ENCODE measurements at regions not wholly inside any gene's neighbourhood (a gene's known extent, or its start where the extent isn't known, plus 50 kb on each side); places are given as distances from the start of the nearest gene placed in this dataset.

DNA sequence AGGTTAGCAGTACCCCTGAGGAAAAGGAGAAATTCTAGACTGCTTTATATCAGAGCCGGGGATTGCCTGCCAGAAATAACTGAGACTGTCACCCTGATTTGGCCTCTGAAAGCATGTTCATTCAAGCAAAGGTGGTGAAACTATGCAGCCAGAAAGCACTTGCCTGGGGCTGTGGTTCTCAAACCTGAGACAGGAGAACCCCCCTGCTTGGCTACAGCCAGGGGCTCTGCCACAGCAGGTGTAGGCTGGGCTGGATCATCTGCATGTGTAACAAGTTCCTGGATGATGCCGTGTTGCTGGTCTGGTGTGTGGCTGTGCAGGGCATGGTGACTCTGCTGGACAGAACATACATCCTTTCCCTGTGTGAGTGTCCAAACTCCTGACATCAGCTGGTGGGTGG, 157.8 kb downstream of the NXNL2 start:
- no peak for DNase-seq (ENCODE audit: low read depth in 2 of 2)

DNA sequence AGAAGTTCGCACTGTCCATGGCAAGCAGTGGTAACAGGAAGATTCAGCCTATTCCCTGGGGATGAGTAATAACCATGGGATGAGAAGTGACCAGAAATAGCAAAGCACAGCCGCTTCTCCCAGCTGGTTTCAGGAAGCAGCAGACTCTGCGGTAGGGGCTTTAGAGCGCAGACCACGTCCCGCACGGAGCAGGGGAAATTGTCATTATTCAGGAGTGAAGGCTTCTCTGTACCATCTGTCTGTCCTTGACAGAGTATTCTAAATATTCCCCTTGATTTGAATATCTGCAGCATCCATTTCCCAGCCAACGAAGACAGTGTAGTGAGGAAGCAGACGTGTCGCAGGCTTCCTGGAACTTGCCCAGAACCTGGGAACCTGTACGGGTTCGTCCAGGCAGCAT, 159.6 kb downstream of the NXNL2 start:
- no peak for DNase-seq (ENCODE audit: low read depth in 2 of 2)

DNA sequence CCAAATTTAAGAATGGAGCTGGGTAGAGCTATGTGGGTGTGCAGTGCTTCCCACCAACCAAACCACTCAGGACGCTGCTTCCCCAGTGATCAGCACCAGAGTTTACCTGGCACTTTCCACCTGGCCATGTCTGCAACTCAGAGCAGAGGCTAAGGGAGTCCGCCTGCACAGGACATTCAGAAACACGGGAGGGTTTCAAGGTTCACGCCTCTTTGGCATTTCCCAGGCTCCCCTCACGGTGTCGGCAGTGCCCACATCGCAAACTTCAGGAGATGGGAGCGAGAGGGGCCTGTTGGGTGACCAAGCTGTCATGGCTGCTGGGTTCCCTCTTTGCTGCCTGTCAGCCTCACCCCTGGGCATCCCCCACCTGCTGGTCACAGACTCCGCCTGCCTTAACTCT, 161.5 kb downstream of the NXNL2 start:
- no peak for DNase-seq (ENCODE audit: low read depth in 2 of 2)

DNA sequence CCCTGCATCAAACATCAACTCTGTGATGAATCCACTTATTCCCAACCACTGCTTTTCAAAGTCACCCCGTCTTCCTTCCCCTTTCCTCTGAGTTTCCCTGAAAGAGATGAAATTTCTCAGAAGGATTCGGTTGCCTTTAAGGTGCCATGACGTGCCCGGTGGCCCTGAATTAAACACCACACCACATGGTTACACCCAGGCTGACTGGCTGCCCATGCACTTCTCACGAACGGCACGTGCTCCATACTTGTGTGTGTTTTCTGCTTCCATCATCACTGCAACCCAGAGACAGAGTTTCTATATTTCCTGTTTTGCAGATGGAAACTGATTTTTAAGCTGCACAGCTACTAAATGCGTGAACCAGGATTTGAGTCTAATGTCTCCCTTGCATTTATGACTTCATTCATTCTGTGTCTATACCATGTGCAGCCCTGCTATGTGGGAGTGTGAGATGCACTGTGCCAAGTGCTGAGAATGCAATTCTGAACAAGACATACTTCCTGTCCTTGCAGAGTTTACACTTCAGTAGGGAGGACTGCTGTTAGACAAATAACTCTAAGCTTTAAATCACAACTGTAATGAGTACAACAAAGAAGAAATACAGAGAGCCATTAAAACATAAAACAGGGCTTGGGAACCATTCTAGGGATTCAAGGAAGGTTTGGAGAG, 162.9 kb downstream of the NXNL2 start:
- DNase-seq (ENCODE audit: low read depth in 2 of 2): no peak

DNA sequence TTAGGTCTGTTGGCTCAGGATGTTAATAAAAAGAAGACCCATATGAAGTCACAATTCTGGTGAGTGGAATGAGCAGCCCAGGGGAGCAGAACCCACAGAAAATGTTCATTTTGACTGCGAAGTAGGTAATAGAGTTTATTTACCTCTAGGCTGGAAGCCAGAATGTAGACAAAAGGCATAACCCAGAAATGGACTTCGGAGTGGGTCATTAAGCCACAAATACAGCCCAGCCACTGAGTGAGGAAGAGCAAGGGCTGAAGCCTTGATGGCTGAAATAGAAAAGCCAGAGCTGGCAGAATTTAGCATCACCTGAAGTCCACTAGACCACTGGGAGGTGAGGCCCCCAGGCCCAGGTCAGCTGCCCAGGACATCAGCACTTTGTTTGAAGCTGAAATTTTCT, 168.0 kb downstream of the NXNL2 start:
- DNase-seq (ENCODE audit: low read depth in 2 of 2): no peak

DNA sequence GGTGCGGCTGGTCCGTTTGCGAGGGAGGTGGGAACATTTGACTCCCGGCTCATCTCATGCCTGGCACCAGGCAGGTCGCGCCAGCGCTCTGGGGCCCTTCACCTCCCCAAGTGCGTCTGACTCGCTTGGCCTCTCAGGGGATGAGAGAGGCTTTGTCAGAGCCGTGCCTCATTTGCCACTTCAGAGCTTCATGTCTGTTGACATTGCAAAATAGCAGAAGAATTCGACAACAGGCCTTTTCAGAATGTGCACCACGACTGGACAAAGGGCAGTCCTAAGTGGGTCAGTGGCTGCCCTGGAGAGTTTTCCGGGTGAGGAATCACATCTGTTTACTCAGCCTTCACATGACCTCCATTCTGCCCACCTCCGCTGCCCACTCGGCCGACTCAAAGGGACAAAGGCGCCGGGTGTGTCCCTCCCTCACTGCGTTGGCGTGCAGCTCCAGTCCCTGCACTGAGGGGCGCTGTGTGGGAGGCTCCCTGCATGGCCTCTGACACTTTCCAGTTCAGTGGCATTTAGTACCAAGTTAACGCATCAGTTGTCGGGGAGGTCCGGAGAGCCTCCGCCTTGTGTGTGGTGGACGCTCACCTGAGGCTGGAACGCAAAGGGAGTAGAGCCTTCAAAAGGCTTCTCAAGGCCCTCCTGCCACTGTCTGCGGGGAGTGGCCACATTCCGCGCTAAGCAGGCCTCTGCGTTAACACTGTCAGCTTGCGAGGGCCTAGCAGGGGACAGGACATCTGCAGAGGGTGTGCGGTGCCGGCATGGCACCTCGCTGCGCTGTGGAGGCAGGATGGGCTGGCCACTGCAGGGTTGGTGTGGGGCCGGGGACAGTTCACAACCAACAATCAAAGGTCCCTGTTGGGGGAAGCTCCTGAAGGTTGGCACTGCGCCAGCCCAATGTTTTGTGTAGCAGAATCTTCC, 171.5 kb downstream of the NXNL2 start:
- no peak for DNase-seq (ENCODE audit: low read depth in 2 of 2)

DNA sequence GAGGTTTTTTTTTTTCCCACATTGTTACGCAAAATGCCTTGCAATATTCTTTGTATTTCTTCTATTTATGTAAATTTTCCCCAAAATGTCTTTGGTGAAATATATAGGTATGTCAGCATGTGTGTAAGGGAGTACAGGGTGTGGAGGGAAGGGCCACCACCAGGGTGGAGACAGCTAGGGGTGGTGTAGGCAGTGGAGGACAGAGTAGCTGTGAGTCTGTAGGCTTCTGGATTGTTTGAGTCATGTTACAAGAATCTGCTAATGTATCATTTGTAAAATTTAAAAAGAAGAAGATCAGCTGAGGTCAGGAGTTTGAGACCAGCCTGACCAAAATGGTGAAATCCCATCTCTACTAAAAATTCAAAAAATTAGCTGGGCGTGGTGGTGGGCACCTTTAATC, 175.5 kb downstream of the NXNL2 start:
- no peak for DNase-seq (ENCODE audit: low read depth in 2 of 2)

DNA sequence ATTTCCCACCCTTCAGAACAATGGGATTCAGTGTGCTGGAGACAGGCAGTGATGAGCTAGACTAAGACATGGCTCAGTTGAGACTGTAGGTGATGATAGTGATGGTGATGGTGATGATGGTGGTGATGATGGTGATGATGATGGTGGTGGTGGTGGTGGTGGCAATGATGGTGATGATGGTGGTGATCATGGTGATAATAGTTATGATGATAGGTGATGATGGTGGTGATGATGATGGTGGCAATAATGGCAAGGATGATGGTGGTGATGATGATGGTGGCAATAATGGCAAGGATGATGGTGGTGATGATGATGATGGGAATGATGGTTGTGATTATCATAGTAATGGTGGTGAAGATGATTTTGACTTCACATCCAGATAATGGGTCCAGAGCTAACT, 176.7 kb downstream of the NXNL2 start:
- no peak for DNase-seq (ENCODE audit: low read depth in 2 of 2)

DNA sequence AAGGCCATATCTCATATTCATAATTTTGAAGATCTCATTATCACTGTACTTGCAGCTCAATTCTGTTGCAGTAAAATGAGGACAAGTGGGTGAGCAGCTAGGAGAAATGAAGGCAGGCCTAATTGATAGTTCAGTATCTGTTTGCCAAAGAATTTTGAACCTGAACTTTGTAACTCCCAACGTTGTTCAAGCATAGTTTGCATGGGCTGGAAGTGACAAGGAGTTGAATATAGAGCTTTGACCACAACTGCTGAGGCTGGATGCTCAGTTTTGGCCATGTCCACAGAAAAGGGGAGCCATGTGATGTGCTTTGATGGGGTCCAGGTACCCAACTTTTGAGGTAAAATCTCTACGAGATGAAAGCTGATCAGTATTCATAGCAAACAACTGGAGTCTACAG, 177.5 kb downstream of the NXNL2 start:
- DNase-seq (ENCODE audit: low read depth in 2 of 2): no peak

DNA sequence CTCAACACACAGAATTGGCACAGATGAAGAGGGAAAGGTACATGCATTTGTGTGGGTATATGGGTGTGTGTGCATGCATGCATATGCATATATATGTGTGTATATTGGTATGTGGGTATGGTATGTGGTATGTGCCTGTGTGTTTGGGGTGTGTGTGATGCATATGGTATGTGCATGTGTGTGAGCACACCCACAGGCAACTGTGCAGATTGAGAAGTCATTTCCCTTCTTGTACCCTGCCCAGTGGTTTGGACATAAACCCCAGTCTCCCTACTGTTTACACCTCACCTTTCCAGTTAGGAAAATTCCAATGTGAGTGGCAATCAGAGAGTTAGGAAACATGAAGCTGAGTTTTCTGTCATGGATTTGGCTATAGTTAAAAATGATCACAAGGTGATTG, 178.0 kb downstream of the NXNL2 start:
- no peak for DNase-seq (ENCODE audit: low read depth in 2 of 2)

DNA sequence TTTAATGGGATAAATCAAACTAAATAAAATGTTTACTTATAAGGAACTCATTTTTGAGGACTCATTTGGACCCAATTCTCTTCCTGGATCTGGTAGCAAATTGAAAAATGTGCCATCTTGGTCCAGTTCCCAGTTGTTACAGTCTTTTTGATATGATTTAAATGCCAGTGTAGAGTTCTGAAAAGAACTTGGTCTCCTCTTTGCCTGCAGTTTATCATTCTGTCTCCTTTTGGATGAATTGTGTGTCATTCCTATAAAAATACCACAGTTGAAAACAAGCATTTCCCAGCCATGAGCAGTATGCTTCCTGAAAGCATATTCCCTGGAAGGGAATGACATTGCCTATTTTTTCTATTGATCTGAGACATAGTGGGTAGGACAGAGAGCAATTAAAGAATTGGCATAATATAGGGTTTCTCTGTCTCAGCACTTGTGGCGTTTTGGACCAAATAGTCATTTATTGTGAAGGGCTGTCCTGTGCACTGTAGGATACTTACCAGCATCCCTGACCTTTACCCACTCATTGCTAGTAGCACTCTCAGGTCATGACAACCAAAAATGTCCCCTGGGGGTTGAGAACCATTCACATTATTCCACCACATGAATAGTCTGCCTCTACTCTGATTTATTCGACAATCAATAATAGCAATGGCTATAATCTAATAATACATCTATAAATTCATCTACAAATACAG, 181.8 kb downstream of the NXNL2 start:
- DNase-seq (ENCODE audit: low read depth in 2 of 2): no peak

DNA sequence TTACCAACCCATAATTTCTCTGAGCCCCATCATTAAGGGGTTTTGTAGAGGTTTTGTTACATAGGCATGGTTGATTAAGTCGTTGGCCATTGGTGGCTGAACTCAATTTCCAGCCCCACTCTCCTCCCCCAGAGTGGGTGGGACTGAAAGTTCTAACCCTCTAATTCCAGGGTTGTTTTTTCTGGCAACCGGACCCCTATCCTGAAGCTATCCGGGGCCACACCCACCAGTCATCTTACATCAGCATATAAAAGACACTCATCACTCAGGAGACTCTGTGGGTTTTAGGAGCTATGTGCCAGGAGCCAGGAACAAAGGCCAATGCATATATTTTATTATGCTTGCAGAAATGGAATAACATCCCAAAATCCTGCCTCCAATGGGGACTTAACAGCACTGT, 186.0 kb downstream of the NXNL2 start:
- no peak for DNase-seq (ENCODE audit: low read depth in 2 of 2)

DNA sequence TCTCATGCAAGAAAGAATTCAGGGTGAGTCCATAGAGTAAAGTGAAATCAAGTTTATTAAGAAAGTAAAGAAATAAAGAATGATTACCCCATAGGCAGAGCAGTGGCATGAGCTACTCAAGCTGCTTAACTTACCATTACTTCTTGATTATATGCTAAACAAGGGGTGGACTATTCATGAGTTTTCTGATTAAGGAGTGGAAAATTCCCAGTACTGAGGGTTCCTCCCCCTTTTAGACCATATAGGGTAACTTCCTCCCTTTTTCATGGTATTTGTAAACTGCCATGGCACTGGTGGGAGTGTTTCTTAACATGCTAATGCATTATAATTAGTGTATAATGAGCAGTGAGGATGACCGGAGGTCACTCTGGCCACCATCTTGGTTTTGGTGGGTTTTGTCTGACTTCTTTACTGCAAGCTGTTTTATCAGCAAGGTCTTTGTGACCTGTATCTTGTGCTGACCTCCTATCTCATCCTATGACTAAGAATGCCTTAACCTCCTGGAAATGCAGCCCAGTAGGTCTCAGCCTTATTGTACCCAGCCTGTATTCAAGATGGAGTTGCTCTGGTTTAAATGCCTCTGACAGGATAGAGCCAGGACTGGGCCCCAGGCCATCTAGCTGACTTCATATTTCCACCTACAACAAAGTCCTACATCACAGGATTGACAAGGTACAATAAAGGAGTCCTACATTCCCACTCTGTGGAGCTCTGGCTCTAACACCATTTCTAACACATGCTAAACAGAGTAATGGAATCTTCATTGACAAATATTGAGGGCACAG, 186.7 kb downstream of the NXNL2 start:
- DNase-seq (ENCODE audit: low read depth in 2 of 2): no peak

DNA sequence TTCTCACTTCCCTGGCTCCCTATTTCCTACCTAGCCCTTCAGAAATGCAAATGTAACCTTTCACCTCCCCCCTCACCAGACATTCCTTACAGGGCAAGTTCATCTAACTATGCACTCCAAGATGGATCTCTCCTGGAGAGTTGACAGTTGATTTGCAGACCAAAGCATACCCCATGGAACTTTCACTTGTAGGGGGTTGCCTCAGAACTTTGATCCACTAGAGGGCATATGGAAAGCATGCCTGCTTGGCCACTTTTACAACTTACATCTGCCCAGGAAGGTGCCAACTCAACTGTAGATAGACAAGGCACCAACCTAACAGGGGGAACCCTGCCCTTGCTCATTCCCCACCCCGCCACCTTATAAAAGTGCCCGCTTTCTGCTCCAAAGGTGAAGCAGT, 187.8 kb downstream of the NXNL2 start:
- DNase-seq (ENCODE audit: low read depth in 2 of 2): no peak

DNA sequence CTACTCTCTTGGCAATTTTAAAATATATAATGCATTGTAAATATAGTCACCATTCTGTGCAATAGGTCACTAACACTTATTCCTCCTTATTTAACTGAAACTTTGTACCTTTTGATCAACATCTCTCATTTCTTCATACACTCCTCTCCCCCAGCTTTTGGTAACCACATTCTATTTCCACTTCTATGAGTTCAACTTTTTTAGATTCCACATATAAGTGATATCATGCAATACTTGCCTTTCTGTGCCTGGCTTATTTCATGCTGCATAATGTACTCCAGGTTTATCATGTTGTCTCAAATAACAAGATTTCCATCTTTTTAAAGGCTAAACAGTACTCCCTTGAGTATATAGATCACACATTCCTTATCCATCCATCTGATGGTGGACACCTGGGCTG, 188.8 kb downstream of the NXNL2 start:
- no peak for DNase-seq (ENCODE audit: low read depth in 2 of 2)

DNA sequence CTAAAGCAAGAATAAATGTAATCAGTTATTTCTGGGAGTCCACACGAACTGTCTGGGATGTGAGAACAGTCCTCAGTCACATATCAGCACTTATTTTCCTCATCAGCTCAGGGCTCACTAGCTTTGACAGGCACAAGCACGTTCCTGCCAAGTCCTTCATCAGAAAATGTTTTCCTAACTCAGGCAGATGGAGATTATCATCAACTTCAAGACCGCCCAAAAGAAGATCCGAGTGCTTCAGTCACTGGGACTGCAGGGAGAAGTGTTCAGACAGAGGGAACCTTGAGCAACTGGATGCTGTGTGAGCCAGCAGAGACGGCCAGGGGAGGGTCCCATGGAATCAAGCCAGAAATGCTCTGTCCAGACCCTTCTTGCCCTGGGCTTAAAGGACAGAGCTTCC, 189.4 kb downstream of the NXNL2 start:
- DNase-seq (ENCODE audit: low read depth in 2 of 2): no peak

DNA sequence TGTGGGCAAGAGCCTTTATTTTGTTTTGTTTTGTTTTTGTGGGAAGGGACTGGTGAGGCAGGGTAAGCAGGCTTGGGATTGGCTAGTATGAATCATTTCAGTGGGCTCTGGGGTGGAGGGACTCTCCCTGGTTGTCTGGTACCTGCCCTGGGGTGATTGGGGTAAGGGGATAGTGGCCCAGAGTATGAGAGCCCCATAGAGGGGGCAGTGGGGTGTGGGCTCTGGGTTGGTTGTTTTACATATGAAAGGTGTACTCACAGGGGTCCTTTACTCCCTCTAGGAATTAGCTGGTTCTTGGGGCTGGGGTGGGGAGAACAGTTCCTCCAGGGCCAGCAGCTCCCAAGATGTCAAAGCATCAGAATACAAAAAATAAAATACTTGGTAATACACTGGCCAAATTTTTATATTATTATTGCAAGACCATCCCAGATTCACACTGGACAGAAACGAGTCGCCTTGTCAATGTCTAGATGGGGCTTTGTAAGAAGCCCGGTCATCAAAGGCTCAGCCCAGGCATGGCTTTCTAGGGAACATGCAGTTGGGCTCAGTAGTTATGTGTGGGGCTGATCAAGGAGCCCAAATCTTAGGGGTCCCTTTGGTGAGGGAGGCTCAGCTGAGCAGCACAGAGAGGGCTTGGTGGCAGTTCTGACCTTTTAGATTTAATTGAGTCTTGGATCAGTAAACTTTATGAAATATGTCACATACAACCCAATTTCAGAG, 190.5 kb downstream of the NXNL2 start:
- DNase-seq (ENCODE audit: low read depth in 2 of 2): no peak

DNA sequence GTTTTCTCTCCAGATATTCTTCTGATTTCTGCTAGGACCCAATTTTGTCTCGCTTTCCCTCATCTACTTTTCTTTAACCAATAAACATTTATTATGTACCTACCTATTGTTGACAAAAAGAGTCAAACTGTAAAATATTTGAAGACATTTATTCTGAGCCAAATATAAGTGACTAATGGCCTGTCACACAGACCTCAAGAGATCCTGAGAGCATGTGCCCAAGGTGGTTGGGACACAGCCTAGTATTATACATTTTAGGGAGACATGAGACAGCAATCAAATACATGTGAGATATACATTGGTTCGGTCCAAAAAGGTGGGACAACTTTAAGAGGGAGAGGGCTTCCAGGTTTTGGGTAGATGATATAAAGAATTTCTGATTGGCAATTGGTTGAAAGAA, 191.8 kb downstream of the NXNL2 start:
- no peak for DNase-seq (ENCODE audit: low read depth in 2 of 2)

DNA sequence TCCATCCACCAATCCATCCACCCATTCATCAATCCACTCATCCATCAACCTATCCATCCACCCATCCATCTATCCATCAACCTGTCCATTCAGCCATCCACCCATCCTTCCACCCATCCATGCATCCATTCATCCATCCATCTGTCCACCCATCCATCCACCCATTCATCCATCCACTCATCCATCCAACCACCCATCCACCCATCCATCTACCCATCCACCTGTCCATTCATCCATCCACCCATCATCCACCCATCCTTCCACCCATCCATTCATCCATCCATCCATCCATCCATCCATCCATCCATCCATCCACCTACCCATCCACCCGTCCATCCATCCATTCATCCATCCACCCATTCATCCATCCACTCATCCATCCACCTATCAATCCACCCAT, 195.8 kb downstream of the NXNL2 start:
- DNase-seq (ENCODE audit: low read depth in 2 of 2): no peak

DNA sequence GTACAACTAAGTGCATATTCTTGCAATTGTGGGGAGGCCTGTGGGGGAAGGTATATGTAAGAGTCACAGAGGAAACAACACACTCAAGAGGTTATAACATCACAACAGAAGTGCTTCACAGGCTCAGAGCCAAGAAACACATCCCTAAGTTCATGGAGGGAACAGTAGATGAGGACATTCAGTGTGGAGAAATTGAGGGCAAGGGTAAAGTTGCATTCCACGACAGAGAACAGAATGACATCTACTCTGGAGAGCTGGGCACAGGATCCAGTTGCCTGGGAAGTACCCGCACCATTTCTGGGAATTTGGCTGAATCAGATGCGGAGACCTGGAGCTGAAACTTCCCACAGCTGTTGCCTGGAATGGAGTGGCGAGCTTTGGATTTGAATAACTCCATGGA, 197.2 kb downstream of the NXNL2 start:
- DNase-seq (ENCODE audit: low read depth in 2 of 2): no peak

DNA sequence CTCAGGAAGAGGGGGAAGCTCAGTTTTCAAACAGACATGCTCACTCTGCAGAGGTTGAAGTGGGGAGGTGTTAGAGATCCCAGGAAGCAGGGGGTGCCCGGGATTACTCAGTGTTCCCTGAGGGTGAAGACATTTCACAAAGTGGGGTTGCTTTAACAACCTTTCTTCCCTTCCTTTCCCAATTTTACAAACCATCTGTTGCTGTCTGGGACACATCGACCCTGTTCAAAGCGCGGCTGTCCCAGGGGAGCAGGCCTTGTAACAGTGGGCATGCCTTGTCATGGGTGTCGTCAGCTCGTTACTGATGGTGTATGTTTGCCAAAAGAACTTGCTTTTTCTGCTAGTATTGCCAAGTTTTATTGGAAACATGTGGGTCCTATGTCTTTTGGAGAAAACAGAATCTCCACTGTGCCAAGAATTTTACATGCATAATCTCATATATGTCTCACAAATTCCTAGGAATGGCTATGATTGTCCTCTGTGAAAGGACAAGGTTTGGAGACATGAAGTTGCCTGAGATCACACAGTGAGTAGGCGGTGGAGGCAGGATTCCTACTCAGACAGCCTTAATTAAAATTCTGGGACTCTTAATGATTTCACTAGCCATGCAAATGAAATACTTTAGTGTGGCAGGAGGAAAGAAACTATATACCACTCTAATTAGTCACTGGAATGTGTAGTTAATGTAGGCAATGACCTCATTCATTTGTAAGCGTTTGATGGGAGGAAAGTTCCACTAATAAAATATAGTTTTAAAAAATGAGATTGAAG, 198.9 kb downstream of the NXNL2 start:
- no peak for DNase-seq (ENCODE audit: low read depth in 2 of 2)
